ENCODE measurements at regions not wholly inside any gene's neighbourhood (a gene's known extent, or its start where the extent isn't known, plus 50 kb on each side); places are given as distances from the start of the nearest gene placed in this dataset.
A peak's percentile ranks its signal among the peaks of the same experiment; 100 is the strongest.
"Not testable (repeated sequence)": the region's sequence is repeated elsewhere in the genome, so short reads cannot be mapped to it uniquely, and the experiment has no call there.

DNA sequence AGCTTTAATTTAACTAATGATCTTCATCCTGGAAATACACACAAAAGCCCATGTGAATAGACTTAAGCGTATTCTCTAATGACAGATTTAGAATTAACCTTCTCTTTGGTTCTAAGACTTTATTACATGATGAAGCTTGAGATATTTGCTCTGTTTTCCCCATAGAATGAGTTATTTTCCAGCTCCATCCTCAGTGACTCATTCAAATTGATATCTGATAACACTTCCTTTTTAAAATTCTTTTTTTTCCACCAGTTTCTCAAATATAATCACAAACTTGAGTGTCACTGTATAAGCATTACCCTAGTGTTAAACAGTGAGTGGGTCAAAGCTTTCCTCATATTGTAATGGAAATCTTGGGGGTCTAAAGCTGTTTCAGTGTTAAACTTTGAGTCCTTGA, 535.8 kb downstream of the KCNA4 start:
- DNase-seq: no peak

- DNase-seq: no peak
Observed at GRCh38 chr11:29458252-29458651, 558.6 kb downstream of the KCNA4 start.

GRCh38 chr11:29452146-29452545, 564.7 kb downstream of the KCNA4 start:
- DNase-seq: no peak

- DNase-seq: no peak
Observed at GRCh38 chr11:29449281-29450074, 567.4 kb downstream of the KCNA4 start.

DNA sequence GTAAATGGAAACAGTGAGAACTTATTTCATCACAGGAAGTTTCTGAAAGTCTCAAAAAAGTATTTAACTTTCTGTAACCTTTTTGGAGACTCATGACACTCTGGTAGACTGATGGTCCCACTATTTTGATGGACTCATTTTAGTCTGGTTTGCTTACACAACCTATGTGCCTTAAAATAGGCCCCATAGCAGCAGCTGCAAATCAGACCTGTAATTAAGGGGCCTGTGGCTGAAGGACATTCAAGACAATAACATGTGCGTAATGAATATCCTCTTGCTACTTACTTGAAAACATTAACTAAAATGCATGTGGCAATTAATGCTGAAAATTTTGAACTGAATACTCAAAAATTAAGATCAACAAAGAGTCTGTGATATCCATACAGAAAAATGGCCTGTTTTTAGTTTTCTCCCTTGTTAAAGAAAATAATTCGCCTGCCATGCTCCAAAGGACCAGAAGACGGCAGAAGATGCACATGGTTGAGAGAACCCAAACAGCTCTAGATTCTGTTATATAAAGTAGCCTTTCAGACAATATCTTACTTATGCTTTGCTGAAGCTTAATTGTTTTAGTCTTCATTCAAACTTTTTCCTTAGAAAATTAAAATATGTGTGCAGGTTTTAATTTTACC, 568.5 kb downstream of the KCNA4 start:
- DNase-seq: no peak

GRCh38 chr11:29447821-29448220, 569.0 kb downstream of the KCNA4 start:
- no peak for DNase-seq

DNA sequence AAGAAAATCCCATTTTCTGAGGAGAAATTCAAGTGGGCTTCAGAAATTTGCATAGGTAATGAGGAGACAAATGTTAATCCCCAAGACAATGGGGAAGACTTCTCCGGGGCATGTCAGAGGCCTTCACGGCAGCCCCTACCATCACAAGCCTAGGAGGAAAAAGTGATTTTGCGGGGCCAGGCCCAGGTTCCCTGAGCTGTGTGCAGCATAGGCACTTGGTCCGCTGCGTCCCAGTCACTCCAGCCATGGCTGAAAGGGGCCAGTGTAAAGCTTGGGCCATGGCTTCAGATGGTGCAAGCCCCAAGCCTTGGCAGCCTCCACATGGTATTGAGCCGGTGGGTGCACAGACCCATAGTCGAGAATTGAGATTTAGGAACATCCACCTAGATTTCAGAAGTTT, 570.7 kb downstream of the KCNA4 start:
- DNase-seq: no peak

- DNase-seq: not testable (repeated sequence)
Observed at GRCh38 chr11:29445191-29445590, 571.6 kb downstream of the KCNA4 start.

DNA sequence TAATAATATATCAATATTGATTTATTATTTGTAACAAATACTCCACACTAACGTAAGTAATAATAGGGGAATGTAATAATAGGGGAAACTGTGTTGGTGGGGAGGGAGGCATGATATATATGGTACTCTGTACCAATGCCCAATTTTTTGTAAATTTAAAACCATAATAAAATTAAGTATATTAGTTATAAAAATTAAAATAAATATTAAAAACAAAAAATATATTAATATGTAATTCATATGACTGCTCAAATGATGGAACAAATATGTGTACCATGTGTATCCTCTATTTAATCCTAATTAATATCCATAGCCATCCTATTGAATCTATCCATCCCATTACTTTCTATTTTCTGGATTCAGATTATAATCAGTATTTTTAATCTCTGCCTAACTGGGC, 578.0 kb downstream of the KCNA4 start:
- DNase-seq: no peak

GRCh38 chr11:29435421-29435820, 581.4 kb downstream of the KCNA4 start:
- DNase-seq: no peak

- DNase-seq: peak; percentile 2
Observed at GRCh38 chr11:29432719-29433325, 584.0 kb downstream of the KCNA4 start.

GRCh38 chr11:29405305-29405704, 611.5 kb downstream of the KCNA4 start:
- DNase-seq: no peak

GRCh38 chr11:29395555-29396072, 621.2 kb downstream of the KCNA4 start:
- DNase-seq: no peak

- DNase-seq: no peak
Observed at GRCh38 chr11:29389793-29390192, 627.0 kb downstream of the KCNA4 start.

- no peak for DNase-seq
Observed at GRCh38 chr11:29373725-29374124, 643.1 kb downstream of the KCNA4 start.

- no peak for DNase-seq
Observed at GRCh38 chr11:29368126-29368525, 648.7 kb downstream of the KCNA4 start.

DNA sequence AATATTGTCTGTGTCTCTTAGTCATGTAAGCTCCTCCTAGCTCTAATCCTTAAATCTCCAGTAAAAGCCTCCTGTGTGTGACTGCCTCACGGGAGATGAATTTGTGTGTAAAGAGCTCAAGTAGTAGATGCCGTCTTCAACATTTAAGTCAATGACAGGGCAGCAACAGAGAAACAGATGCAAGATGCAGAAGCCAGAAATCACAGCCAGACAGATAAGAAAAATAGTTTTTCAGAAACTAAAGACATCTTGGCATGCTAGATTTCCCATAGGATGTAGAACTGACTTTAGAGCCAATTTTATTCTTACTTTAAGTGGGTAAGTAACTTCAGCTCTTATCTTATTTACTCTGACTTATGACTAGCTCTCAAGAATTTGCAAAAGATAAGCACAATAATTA, 652.8 kb downstream of the KCNA4 start:
- no peak for DNase-seq

DNA sequence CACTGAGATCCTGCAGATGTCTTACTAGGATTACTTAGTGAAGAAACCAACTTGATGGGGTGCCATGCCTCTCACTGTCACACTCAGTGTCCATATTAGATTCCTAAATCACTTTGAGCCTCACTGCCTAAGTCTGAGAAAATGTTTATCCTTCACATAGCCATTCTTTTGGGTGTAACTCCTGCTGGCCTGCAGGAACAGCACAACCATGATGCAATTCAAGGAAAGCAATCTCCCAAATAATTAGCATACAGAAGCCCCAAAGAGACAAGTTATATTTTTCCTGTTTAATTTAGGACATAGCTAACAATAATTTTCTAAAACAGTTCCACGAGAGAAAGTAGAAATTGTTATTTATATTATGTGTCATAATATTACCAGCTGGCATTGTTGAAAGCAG, 655.5 kb downstream of the KCNA4 start:
- DNase-seq: no peak

- DNase-seq: no peak
Observed at GRCh38 chr11:29353833-29354232, 663.0 kb downstream of the KCNA4 start.

GRCh38 chr11:29352273-29352795, 664.5 kb downstream of the KCNA4 start:
- DNase-seq: no peak

- DNase-seq: no peak
Observed at GRCh38 chr11:29351301-29351873, 665.4 kb downstream of the KCNA4 start.

DNA sequence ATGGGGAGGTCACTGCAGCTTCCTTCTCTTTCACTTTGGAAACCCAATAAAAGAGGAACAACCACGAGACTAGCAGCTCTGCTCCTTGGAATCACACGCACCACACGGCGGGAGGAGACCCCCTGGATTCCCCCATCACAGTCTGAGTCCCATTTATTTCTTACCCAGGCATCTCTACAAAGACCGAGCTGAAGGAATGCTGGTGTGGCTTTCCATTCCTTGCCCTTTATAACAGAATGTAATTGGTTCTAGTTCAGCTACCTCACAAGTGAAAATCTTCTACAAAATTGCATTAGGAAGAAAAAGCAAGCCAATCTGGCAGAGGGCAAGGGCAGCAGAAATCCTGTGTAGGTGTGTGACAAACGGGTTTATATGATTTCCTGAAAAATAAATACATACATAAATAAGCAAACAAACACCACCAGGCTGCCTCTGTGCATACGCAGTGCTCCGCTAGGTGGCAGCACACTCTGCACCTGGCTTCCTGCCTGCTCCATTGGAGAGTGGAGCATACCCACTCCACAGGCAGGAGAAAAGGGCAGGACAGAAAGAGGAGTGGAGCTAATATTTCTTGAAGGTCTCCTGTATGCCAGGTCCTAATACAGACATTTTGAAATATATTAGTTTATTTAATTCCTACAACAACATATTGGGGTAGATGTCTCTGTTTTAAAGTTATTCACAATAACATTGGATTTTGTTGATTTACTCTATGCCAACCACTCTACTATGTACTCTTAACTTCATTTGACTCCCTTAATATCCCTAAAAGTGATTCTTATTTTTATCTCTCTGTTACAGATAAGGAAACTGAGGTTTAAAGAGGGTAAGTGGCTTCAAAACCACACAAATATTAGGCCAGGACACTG, 673.1 kb downstream of the KCNA4 start:
- peak; percentile 59 for DNase-seq
